SIG-M5 treated with dmso at 0.1 percent for 504 hours (cell line): ENCODE measurements at regions not wholly inside any gene's neighbourhood (a gene's known extent, or its start where the extent isn't known, plus 50 kb on each side); places are given as distances from the start of the nearest gene placed in this dataset.

Source experiments
- DNase-seq: peaks from one replicate; lab custom pipeline; 2025; ENCODE audit not compliant: unreplicated experiment; lab: John Stamatoyannopoulos, UW

DNA sequence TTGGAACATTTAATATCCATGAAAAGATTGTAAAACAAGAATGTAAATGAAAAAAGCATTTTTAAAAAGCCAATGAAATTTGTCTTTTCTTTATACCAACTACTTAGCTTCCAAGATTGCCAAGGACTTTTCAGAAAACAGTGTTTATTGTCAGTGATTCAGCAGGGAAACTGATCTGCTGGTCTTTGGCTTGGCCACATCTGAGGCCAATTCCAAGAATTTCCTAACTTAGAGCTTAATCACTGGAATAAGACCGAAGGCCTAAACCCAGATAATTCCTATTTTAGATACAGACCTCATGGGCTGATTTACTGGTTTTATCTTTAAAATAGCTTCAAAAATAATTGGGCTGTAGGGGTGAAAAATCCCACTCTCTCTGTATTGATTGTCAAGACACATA is 260.5 kb upstream of the RORA start:
- DNase-seq, result no peak

GRCh38 chr15:61483599-61483998 is 254.5 kb upstream of the RORA start:
- DNase-seq, result no peak

GRCh38 chr15:61481886-61482285 is 252.8 kb upstream of the RORA start:
- DNase-seq, result no peak

DNA sequence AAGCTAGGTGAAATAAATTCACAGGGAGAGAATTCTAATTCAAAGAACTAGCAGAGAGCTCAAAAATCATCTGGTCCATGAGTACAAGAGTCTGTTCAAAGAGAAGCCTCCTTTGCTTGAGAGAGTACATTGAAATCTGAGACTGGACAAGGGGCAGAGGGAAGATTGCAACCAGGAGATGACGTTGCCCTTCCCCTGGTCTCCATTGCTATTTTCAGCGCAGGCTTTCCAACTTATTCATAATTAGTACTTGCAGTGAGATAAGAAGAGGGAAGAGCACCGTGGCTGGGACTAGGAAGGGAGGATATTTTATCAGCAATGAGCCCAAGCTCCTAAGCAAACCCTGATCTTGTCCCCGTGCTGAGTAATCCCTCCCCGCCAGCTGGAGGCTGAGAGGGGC is 251.8 kb upstream of the RORA start:
- DNase-seq, result no peak

DNA sequence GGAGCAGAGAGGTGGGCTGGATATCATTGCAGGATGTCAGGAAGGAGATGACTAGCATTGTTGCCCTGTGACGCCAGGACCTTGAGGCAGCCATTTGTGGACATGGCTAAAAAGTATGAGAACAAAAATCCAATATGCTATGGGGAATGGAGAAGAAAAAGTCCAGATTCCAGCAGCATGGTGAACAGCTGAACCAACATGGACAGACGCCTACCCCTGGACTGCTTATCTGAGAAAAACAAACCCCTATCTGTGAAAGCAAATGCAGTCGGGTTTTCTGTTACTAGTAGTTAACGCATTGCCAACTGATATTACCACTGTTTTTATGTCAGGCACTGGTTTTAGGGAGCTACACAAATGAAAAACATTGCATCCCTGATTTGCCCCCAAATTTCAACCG is 251.2 kb upstream of the RORA start:
- no peak for DNase-seq

- no peak for DNase-seq
Measured at GRCh38 chr15:61479613-61480012, 250.5 kb upstream of the RORA start.

- no peak for DNase-seq
Measured at GRCh38 chr15:61476741-61477140, 247.6 kb upstream of the RORA start.

GRCh38 chr15:61474796-61475195 is 245.7 kb upstream of the RORA start:
- DNase-seq, result no peak

GRCh38 chr15:61467823-61468222 is 238.7 kb upstream of the RORA start:
- DNase-seq, result no peak

DNA sequence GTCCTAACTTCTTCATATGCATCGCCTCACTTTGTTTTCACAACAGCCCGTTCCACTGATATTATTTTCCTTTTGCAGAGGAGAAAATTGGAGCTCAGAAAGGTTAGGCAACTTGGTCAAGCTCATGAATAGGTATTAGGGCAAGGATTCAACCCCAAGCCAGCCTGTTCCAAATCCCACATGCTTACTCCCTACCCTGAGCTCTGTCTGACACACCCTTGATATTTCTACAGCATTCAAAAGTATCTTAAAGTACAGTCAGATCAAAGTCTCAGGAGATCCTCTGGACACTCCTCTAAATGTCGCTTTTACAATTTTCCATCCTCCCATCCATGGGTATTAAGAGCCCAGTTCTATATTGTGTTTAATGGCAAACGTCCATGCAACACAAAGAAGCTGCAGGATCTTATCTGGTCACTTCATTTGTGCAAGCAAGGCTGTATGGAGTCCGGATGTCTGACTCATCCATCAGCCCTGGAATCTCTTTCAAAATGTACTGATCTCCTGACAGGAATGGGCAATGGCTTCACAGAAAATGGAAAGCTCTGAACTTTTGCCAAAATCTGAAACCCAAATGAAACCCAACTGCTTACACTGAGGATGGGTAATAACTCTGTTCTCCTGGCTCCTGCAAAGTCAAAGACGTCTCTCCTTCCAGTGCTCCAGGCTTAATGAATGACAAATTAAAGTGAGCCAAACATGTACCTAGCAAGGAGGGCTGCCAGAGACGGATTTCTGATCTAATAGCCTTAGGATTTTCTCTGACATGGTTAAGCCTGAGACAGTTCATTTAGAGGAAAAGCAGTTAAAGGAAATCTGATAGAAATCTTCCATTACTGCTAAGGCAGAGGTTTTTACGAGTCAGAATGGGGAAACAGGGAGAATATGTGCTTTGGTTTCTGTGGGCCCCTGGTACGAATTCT is 230.9 kb upstream of the RORA start:
- no peak for DNase-seq

GRCh38 chr15:61457050-61457733 is 228.1 kb upstream of the RORA start:
- no peak for DNase-seq

GRCh38 chr15:61449186-61449702 is 220.1 kb upstream of the RORA start:
- no peak for DNase-seq

GRCh38 chr15:61447981-61448380 is 218.9 kb upstream of the RORA start:
- DNase-seq, result no peak

DNA sequence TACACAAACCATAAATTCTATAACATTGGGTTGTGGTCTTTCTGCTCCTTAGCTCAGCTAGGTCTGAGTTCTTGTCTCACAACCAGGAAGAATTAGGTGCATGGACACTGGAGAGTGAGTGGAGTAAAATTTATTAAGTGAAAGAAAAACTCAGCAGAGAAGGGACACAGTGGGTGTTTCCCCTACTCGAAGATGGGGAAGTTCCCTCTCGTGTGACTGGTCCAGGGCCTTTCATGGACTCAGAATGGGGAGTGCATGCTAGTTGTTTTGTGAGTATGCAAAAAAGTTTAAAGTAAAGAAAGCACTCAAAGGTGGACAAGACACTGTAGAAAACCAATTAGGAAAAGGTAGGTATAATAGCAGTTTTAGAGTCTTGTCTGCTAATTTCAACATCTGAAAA is 215.5 kb upstream of the RORA start:
- no peak for DNase-seq

DNA sequence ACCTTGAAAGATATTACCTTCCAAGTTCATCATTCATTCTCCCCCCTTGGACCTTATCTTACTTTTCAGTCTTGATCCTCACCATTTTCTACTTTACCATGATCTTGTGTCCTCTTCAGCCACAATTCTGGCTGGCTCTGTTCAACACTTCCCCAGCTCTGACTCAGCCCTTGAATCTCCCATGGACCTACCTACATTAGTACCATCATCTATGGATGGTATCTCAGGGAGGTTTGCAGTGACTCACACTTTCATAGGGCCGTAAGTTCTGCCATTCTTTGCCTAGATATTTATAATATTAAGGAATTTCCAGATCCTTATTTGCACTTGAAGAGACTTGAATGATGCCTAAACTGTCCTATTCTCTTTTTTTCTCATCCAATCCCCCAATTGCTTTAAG is 213.7 kb upstream of the RORA start:
- no peak for DNase-seq

GRCh38 chr15:61441891-61442290 is 212.8 kb upstream of the RORA start:
- DNase-seq, result no peak

- DNase-seq, result no peak
Measured at GRCh38 chr15:61426466-61426865, 197.4 kb upstream of the RORA start.

DNA sequence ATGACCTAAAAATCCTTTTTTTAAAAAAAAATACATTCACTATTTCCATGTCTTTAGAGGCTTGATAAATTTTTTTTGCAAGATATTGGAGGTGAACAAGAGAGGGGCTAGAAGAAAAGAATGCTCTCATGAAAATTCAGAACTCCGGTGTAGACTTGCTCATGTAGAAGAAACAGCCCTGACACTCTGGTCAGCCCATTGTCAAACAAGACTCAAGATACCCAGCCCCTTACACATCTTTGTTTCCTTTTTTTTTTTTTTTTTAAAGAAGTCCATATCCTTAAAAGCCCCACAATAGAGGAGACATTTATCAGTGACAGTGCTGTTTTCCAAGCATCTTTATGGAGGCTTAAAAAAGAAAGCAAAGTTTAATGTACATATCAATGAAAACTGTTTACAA is 196.8 kb upstream of the RORA start:
- DNase-seq, result no peak

- DNase-seq, result no peak
Measured at GRCh38 chr15:61422773-61423172, 193.7 kb upstream of the RORA start.

DNA sequence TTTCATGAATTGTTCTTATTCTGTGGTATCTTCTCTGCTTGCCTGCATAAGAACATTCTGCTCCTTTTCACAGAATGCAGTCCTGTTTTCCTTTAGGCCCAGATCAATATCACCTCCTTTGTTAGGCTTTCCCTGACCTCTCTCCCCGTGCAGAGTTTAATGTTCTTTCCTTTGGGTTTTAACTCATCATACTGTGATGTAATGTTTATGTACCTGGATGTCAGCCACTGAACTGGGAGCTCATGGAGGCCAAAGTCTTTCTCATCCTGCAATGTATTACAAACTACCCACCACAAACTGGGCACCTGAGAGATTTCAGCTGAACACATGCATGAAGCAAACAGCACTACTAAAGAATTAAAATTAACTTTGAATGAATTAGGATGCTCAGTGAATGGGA is 192.8 kb upstream of the RORA start:
- DNase-seq, result no peak

- DNase-seq, result no peak
Measured at GRCh38 chr15:61421470-61421869, 192.4 kb upstream of the RORA start.

GRCh38 chr15:61420546-61420945 is 191.4 kb upstream of the RORA start:
- DNase-seq, result no peak
